ENCODE measurements at regions not wholly inside any gene's neighbourhood (a gene's known extent, or its start where the extent isn't known, plus 50 kb on each side); places are given as distances from the start of the nearest gene placed in this dataset.
"Not testable (repeated sequence)": the region's sequence is repeated elsewhere in the genome, so short reads cannot be mapped to it uniquely, and the experiment has no call there.

DNA sequence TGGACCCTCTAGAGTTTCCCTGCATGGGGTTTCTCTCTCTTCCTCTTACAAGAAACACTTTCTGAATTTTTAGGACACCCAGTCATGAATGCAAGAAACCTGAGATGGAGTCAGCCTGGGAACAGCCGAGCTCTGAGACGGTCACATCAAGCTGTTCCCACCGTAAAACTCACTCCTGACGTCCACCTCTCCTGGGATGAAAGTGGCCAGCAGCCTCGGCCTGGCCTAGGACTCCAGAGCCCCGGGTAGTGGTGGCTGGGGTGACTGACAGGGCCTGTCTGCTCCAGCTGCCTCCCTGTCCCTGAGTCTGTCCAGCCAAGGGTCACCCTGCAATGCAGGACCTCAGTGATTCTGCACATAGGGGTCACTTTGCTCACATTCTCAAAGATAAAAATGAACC is 217.8 kb downstream of the SHOX start:
- Histone ChIP-seq H3K4me3 (ENCODE audit: low read length) (no peak overlapping the region), H4K20me1 (ENCODE audit: low read length) (no peaks in the 10 kb centered on the region), H3K4me2 (ENCODE audit: low read length) (no peak overlapping the region), H2AFZ (ENCODE audit: low read length) (no peak overlapping the region), H3K36me3 (ENCODE audit: low read depth, low read length) (no peaks in the 10 kb centered on the region), H3K79me2 (ENCODE audit: low read length) (no peaks in the 10 kb centered on the region), H3F3A (ENCODE audit: low read length, unreplicated experiment) (no peaks in the 10 kb centered on the region), H3K27ac (ENCODE audit: low read length) (no peak overlapping the region), H3K9me3 (ENCODE audit: low read length) (no peaks in the 10 kb centered on the region), H3K9ac (ENCODE audit: low read length) (no peak overlapping the region), H3K4me1 (ENCODE audit: insufficient read depth, low read length) (no peaks in the 10 kb centered on the region), H3K9me2 (replicated peaks; ENCODE audit: low read length) (no peaks in the 10 kb centered on the region), H3K27me3 (ENCODE audit: low read length) (peaks cover 6% of the 10 kb centered on the region; the same call in 1 of the 2 replicates)
- DNase-seq: no peak
- ChIA-PET CTCF (no interaction called here), POLR2A (ENCODE audit: unreplicated experiment) (no interaction called here)
- no TSS peak for BruUV-seq (replicated peaks)
- TF ChIP-seq, protein P1, sequence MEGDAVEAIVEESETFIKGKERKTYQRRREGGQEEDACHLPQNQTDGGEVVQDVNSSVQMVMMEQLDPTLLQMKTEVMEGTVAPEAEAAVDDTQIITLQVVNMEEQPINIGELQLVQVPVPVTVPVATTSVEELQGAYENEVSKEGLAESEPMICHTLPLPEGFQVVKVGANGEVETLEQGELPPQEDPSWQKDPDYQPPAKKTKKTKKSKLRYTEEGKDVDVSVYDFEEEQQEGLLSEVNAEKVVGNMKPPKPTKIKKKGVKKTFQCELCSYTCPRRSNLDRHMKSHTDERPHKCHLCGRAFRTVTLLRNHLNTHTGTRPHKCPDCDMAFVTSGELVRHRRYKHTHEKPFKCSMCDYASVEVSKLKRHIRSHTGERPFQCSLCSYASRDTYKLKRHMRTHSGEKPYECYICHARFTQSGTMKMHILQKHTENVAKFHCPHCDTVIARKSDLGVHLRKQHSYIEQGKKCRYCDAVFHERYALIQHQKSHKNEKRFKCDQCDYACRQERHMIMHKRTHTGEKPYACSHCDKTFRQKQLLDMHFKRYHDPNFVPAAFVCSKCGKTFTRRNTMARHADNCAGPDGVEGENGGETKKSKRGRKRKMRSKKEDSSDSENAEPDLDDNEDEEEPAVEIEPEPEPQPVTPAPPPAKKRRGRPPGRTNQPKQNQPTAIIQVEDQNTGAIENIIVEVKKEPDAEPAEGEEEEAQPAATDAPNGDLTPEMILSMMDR (conservative IDR thresholded peaks at IDR 0.05; ENCODE audit: low read depth, low read length): no peak
- TF ChIP-seq EZH2 (IDR thresholded peaks at IDR 0.05; ENCODE audit: low read length, unreplicated experiment): no peak
- no peak for TF ChIP-seq EZH2phosphoT487 (IDR thresholded peaks at IDR 0.05; ENCODE audit: borderline replicate concordance, low read length)
- intact Hi-C loops (cut with micrococcal nuclease): no loop called here
- ATAC-seq: no peak

DNA sequence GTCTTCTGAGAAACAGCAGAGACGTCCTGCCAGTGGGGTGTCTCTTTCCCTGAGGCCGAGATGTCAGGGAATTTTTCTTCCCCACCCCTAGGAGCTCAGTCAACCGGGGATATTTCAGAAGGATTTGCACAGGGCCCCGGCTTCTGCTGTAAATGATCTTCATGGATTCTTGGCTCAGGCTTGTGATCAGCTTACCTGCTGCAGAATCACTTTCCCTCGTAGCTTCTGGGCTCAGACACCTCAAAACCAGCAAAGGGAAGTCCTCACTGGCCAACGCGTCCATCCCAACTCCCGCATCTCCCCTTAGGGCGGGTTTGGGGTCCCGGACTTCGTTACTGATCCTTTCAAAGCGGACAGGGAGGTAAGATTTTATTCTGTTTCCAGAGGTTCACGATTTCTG is 212.7 kb downstream of the SHOX start:
- intact Hi-C loops (cut with micrococcal nuclease): no loop called here
- DNase-seq (no peak), ATAC-seq (no peak)
- BruUV-seq (replicated peaks): no TSS peak
- Histone ChIP-seq H3K4me2 (ENCODE audit: low read length) (no peak overlapping the region), H3K4me1 (ENCODE audit: insufficient read depth, low read length) (no peaks in the 10 kb centered on the region), H3K36me3 (ENCODE audit: low read depth, low read length) (no peaks in the 10 kb centered on the region), H3K9me3 (ENCODE audit: low read length) (no peaks in the 10 kb centered on the region), H3K79me2 (ENCODE audit: low read length) (no peaks in the 10 kb centered on the region), H3K4me3 (ENCODE audit: low read length) (no peak overlapping the region), H3K9me2 (replicated peaks; ENCODE audit: low read length) (no peaks in the 10 kb centered on the region), H2AFZ (ENCODE audit: low read length) (no peak overlapping the region), H3F3A (ENCODE audit: low read length, unreplicated experiment) (no peaks in the 10 kb centered on the region), H4K20me1 (ENCODE audit: low read length) (no peaks in the 10 kb centered on the region), H3K27ac (ENCODE audit: low read length) (no peak overlapping the region), H3K27me3 (ENCODE audit: low read length) (peaks cover 4% of the 10 kb centered on the region; the same call in 1 of the 2 replicates), H3K9ac (ENCODE audit: low read length) (no peak overlapping the region)
- CTCF ChIA-PET: no interaction called here
- POLR2A ChIA-PET (ENCODE audit: unreplicated experiment): no interaction called here
- no peak for TF ChIP-seq EZH2 (IDR thresholded peaks at IDR 0.05; ENCODE audit: low read length, unreplicated experiment)
- TF ChIP-seq, protein P1 (conservative IDR thresholded peaks at IDR 0.05; ENCODE audit: low read depth, low read length): no peak
- TF ChIP-seq EZH2phosphoT487 (IDR thresholded peaks at IDR 0.05; ENCODE audit: borderline replicate concordance, low read length): no peak

DNA sequence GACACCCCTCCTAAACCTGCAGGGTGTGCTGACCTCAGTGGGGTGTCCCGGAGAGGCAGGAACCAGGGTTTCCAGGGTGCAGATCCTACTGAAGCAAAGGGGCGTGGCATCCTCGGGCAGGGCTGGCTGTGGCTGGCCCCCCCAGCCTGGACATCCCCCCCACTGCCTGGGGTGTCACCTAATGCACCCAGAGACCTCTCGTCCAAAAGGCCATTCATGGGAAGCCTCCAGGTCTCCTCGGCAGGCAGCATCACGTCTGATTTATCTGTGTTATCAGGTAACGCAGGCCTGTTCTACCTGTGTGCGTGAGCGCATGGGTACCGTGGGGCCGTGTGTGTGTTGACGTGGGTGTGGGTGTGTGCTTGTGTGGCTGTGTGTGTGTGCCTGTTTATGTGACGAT is 210.0 kb downstream of the SHOX start:
- no peak for ATAC-seq
- Histone ChIP-seq H3K27ac (ENCODE audit: low read length) (no peak overlapping the region), H3K9me2 (replicated peaks; ENCODE audit: low read length) (no peaks in the 10 kb centered on the region), H3K4me2 (ENCODE audit: low read length) (no peak overlapping the region), H4K20me1 (ENCODE audit: low read length) (no peaks in the 10 kb centered on the region), H3K36me3 (ENCODE audit: low read depth, low read length) (no peaks in the 10 kb centered on the region), H2AFZ (ENCODE audit: low read length) (no peak overlapping the region), H3K4me1 (ENCODE audit: insufficient read depth, low read length) (no peaks in the 10 kb centered on the region), H3F3A (ENCODE audit: low read length, unreplicated experiment) (no peaks in the 10 kb centered on the region), H3K9ac (ENCODE audit: low read length) (no peak overlapping the region), H3K9me3 (ENCODE audit: low read length) (no peaks in the 10 kb centered on the region), H3K4me3 (ENCODE audit: low read length) (no peak overlapping the region), H3K79me2 (ENCODE audit: low read length) (no peaks in the 10 kb centered on the region), H3K27me3 (ENCODE audit: low read length) (0 out of 2 replicates have a peak, but pooled peaks cover 4% of the 10 kb centered on the region)
- TF ChIP-seq, protein P1 (conservative IDR thresholded peaks at IDR 0.05; ENCODE audit: low read depth, low read length): no peak
- no peak for TF ChIP-seq EZH2 (IDR thresholded peaks at IDR 0.05; ENCODE audit: low read length, unreplicated experiment)
- no peak for TF ChIP-seq EZH2phosphoT487 (IDR thresholded peaks at IDR 0.05; ENCODE audit: borderline replicate concordance, low read length)
- ChIA-PET POLR2A (ENCODE audit: unreplicated experiment) (no interaction called here), CTCF (no interaction called here)
- intact Hi-C loops (cut with micrococcal nuclease): no loop called here
- DNase-seq: no peak
- no TSS peak for BruUV-seq (replicated peaks)

DNA sequence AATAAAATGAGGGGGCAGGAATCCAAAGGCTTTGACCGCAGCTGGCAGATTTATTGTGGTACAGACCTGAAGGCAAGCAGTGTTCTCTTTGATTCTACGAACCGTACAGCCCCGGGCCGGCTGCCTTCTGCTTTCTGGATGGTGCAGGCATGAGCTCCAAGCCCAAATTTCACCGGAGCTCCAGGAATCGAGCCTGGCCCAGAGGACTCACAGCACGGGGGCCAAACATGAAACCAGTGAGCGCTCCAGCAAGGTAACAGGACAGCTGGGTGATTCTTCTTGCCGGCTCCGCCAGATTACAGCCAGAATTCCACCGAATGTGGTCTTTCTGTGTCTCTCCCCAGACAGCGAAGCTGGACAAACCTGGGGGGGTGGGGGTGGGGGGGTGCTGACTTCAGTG is 208.1 kb downstream of the SHOX start:
- BruUV-seq (replicated peaks); POLR2A ChIA-PET (ENCODE audit: unreplicated experiment); H3K9me3 ChIP-seq (ENCODE audit: low read length); DNase-seq; H3K4me3 ChIP-seq (ENCODE audit: low read length); H3K79me2 ChIP-seq (ENCODE audit: low read length); CTCF ChIA-PET; H3K27me3 ChIP-seq (ENCODE audit: low read length); ATAC-seq; H3K9me2 ChIP-seq (replicated peaks; ENCODE audit: low read length); H3K9ac ChIP-seq (ENCODE audit: low read length); H3K4me1 ChIP-seq (ENCODE audit: insufficient read depth, low read length); H3K36me3 ChIP-seq (ENCODE audit: low read depth, low read length); H3K4me2 ChIP-seq (ENCODE audit: low read length); H2AFZ ChIP-seq (ENCODE audit: low read length); intact Hi-C loops (cut with micrococcal nuclease); H3F3A ChIP-seq (ENCODE audit: low read length, unreplicated experiment); H4K20me1 ChIP-seq (ENCODE audit: low read length); H3K27ac ChIP-seq (ENCODE audit: low read length): not testable (repeated sequence)

DNA sequence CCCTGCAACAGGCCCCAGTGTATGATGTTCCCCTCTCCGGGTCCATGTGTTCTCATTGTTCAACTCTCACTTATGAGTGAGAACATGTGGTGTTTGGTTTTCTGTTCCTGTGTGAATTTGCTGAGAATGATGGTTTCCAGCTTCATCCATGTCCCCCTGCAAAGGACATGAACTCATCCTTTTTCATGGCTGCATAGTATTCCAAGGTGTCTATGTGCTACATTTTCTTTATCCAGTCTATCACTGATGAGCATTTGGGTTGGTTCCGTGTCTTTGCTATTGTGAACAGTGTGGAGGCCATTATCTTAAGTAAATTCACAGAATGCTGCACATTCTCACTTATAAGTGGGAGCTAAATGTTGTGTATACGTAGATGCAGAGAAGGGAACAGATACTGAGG is 205.3 kb downstream of the SHOX start:
- intact Hi-C loops (cut with micrococcal nuclease); H3K27ac ChIP-seq (ENCODE audit: low read length); H3K79me2 ChIP-seq (ENCODE audit: low read length); H3K9me2 ChIP-seq (replicated peaks; ENCODE audit: low read length); ATAC-seq; H3K27me3 ChIP-seq (ENCODE audit: low read length); POLR2A ChIA-PET (ENCODE audit: unreplicated experiment); H3K36me3 ChIP-seq (ENCODE audit: low read depth, low read length); H2AFZ ChIP-seq (ENCODE audit: low read length); BruUV-seq (replicated peaks); H3K4me1 ChIP-seq (ENCODE audit: insufficient read depth, low read length); H3F3A ChIP-seq (ENCODE audit: low read length, unreplicated experiment); H4K20me1 ChIP-seq (ENCODE audit: low read length); H3K4me3 ChIP-seq (ENCODE audit: low read length); H3K9ac ChIP-seq (ENCODE audit: low read length); H3K4me2 ChIP-seq (ENCODE audit: low read length); DNase-seq; CTCF ChIA-PET; H3K9me3 ChIP-seq (ENCODE audit: low read length): not testable (repeated sequence)

All from PC-3 (cell line).